ENCODE measurements at regions not wholly inside any gene's neighbourhood (a gene's known extent, or its start where the extent isn't known, plus 50 kb on each side); places are given as distances from the start of the nearest gene placed in this dataset.
"Not testable (repeated sequence)": the region's sequence is repeated elsewhere in the genome, so short reads cannot be mapped to it uniquely, and the experiment has no call there.

DNA sequence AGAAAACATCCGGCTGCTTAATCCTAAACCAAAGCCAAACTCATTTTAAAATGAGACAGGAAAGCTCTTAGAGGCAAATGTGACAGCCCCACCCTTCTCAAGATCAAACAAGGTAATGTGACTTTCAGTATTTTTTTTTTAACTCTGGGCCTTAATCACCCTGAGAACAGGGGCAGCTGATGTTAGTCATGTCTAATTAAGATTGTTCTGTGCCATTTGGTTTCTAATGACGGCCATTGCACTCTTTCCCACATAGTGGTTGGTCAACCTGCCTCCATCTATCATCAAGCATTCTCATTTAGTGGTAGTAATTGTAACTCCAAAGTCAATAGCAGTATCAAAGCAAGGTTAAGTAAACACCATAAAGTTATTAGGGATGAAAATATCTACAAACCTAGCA, 191.6 kb upstream of the EXOC2 start:
- DNase-seq = no peak

DNA sequence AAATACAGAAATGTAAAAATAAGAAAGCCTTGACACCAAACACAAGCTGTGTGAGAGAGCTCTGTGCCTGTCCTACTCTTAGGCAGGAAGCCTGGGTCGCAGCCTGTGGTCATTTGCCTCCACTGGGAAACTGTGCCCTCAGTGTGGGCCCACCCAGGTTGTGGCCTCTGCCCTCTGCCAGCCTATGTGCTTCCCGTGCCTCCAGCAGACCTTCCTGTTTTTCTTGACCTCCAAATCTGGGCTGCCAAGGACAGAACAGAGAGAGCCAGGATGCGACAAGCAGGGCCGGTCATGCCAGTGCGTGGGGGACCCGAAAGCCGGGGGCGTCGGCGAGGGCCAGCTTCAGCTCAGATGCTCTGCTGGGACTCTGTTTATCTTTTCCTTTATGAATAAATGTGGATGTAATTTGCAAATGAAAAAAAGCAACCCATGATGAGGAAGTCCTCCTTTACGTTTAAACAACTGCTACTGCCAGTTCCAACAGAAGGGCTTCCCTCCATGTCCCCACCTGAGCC, 189.2 kb upstream of the EXOC2 start:
- no peak for DNase-seq

DNA sequence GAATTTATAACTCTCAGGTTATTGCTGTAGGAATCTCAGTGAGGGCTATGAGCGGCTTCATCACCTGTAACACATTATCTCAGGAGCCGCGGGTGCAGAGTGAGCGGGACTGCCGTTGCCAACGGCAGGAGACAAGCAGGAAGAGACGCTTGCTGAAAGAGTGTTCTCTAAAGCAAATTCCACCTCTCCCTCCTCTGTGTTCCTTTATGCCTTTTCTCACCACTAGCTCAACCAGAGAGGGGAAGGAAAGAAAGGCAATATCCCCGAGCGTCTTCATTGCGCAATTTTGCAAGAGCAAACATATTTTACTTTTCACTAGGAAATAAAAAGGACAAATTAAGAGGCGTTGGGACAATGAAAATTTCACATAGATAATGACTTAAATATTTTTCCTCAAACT, 185.2 kb upstream of the EXOC2 start:
- DNase-seq = no peak

DNA sequence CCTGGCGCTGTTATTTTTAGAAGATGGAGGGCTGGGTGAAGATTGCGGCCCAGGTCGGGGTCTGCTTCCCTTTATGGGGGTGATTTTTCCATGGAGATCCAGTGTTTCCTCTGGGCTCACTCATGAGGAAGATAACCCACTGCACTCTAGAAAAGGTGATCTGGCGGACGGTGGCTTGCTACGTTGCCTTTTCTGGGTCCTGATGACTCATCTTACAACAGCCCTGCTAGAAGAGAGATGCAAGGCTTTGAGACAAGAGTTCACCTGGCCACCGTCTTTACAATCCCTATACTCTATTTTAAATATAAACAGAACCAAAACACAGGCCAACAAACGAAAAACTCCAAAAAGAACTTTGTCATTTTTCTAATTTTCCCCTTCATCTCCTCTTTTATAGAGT, 182.1 kb upstream of the EXOC2 start:
- no peak for DNase-seq

DNA sequence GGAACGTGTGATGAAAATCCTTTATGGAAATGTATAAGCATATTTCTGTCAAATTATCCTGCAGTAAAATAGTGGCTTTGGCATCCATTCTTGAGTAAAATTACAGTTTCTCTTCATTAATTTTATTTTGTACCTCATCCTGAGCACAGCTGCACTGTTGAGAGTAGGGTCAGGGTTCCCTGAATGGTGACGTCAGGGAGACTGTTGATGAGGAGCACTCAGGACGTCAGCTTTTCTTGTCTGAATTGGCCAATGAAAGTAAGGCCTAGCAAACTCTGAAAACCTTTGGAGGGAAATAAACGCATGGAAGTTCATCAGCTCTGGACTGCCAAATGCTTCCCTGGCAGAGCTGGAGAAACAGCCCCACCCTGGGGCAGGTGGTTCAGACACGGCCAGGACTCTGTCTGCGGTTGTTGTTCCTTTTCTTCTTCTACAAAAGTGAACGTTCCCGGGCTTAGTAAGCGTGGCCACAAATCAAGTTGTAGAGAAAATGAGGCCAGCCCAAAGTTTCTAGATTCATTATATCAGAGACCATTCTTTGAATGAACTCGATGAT, 179.7 kb upstream of the EXOC2 start:
- no peak for DNase-seq

DNA sequence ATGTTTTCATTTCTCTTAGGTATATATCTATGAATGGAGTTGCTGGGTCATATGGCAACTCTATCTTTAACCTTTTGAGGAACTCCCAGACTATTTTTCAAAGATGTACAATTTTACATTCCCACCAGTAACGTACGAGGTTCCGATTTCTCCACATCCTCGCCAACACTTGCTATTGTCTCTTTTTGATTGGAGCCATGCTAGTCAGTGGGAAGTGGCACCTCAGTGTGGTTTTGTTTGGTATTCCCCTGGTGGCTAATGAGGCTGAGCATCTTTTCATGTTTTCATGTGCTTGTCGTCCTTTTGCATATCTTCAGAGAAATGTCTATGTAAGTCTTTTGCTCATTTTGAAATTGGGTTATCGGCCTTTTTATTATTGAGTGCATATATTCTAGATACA, 178.6 kb upstream of the EXOC2 start:
- no peak for DNase-seq

DNA sequence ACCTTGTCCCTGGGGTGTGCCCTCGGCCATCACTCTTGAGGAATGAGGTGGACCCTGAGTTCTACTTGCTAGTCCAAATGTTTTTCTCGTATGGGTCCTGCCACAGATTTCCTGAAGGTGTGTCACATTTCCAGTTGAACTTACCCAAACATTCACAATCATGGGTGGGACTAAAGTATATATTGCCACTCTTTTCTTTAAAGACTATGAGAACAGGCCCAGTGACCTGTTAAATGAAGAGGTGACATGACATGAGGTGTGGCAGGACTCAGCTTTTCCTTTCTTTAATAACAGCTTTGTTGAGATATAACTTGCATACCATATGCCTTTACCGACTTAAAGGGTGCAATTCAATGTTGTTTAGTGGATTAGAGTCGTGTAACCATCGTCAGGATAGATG, 177.2 kb upstream of the EXOC2 start:
- DNase-seq = no peak

DNA sequence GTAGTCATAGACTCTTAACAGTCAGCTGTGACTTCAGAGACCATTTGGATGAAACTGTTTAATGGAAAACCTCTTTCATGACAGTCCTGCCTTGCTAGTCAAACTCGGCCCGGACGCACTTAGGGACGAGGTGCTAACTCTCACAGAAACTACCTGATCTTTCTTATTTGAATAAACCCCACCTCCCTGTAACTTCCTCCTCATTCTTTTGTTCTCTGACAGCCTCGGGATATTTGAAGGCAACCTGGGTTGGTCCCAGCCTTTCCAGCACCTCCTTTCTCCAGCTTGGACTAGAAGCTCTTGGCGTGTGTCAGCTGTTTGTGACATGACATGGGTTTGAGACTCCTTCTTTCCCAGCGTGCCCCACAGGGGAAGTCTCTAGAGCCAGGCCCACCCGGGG, 175.3 kb upstream of the EXOC2 start:
- no peak for DNase-seq

DNA sequence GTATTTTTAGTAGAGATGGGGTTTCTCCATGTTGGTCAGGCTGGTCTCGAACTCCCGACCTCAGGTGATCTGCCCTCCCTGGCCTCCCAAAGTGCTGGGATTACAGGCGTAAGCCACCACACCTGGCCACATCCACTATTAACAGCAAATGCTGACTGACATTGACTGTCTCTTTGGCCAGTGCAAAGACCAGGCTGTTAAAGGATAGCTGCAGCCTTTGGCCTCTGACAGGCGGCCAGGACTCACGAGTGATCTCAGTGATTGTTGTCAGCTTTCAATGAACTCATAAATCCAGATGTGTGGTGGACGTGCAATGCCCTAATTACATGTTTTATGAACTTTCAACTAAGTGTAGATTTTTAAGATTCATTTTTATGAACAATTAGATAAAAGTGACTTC, 174.4 kb upstream of the EXOC2 start:
- no peak for DNase-seq

DNA sequence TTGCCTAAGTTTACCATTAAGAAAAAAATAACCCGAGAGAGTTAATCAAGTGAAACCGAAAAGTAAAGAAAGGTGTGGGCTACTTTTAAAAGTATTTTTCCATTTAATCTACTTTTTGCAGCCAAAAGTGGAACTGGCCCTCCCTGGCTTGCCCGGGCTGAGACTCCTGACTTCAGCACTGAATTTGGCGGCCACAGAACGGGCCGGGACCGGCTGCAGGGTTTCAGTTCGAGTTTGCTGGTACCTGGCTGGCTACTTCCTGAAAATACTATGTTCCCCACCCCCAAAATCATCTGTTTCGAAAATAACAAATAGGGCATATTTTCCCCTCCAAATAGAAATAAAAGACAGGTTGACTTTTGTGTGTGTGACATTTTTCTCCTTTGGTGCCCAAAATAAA, 173.4 kb upstream of the EXOC2 start:
- DNase-seq = no peak

DNA sequence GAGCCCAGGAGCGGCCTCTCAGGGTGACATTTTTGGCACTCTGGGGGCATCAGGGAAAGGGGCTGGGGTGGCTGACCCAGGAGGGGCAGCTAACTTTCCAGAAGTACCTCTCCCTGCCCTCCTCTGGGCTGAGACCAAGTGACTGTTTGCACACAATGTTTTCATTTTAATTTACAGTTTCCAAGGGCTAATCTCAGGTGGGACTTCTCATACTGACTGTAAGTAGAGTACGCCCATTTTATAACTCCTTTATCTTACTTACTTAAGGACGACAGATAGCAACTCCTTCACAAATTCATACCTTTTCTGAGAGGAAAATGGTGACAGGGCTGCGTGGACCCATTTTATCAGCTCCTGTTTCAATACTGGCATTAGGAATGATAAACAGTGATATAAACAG, 172.9 kb upstream of the EXOC2 start:
- no peak for DNase-seq

DNA sequence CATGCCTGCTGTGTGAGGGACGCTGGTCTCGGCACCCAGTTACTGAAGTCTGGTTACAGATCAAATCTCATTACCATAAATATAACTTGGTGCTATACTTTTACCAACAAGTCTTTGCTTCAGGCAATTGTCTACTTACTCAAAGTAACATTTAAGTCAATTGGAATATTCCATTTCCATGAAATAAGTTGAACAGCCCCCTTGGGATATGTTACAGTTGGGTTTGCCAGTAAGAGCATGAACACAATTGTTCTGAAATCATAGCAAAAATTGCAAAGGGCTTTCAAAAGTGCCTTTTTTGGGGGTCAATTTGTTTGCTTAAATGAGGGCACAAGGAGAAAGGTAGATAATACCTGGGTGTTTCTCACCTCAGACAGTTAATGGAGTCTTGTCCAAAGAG, 170.9 kb upstream of the EXOC2 start:
- DNase-seq = no peak

DNA sequence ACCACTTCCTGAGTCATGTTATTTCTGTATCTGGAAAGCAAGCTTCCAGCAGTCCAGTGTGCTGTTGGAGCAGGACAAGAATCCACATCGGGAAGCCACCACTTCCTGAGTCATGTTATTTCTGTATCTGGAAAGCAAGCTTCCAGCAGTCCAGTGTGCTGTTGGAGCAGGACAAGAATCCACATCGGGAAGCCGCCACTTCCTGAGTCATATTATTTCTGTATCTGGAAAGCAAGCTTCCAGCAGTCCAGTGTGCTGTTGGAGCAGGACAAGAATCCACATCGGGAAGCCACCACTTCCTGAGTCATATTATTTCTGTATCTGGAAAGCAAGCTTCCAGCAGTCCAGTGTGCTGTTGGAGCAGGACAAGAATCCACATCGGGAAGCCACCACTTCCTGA, 170.2 kb upstream of the EXOC2 start:
- not testable (repeated sequence) for DNase-seq

DNA sequence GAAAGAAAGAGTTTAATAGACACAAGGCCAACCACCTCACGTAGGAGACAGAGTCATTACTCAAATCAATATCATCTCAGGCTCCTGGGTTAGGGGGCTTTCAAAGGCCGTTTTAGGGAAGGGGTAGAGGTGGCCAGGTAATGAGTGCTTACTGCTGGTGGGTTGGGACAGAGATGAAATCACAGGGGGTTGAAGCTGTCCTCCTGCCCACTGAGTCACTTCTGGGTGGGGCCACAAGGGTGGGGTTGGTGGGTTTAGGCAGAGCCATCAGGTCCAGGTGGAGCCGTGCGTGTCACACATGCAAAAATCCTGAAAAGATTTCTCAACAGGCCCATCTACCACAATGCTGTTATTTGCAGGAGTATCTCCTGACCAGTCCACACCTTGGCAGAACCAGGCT, 167.0 kb upstream of the EXOC2 start:
- DNase-seq = no peak

DNA sequence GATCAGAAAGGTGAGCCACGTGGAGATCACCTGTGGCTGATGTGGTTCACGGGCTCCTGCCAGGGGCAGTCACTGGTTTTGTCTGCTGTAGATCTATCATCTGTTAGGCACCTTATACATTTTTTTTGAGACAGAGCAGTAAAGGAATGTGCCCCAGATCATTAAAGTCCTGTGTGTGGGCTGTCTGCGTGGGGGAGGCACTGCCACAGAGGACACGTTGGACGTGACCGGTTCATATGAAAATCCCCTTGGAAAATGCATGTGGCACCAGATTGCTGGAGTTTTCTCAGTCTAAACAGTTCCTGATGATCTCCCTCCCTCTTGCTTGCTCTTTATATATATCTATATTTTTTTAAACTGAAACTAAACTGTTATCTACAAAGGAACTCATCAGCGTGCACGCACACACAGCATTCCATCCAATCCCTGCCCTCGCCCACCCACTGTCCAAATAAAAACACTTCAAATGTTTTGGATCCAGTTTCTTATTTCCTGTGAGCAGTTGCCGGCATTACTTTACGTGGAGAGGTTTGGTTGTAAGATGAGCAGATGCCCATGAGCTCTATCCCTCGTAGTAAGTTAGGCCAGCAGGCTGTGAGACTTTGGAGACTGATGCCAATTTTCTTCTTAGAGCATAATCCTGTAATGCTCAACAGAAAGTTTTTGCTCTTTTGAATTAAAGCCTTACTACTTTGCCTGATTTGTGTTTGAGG, 161.6 kb upstream of the EXOC2 start:
- no peak for DNase-seq

DNA sequence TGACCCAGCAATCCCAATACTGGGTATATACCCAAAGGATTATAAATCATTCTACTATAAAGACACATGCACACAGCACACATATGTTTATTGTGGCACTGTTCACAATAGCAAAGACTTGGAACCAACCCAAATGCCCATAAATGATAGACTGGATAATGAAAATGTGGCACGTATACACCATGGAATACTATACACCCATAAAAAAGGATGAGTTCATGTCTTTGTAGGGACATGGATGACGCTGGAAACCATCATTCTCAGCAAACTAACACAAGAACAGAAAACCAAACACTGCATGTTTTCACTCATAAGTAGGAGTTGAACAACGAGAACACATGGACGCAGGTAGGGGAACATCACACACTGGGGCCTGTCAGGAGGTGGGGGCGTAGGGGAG, 159.3 kb upstream of the EXOC2 start:
- DNase-seq = not testable (repeated sequence)

DNA sequence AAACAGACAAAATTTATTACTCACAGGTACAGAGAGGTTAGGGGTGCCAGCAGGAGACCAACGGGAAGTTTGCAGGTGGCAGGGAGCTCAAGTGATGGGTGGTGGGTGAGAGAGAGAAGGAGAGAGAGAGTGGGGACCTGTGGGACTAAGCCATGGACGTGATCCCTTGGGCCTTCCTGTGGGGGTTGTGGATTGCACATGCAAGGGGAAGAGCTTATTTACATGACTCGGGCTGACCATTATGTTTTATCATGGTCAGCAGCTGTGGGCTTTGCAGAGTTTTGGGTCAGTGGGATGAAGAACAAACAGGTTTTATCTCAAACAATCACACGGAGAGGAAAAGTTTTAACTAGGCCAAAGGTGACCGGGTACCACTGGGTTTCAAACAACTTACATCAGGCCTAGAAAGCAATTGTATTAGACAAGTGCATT, 156.2 kb upstream of the EXOC2 start:
- no peak for DNase-seq

DNA sequence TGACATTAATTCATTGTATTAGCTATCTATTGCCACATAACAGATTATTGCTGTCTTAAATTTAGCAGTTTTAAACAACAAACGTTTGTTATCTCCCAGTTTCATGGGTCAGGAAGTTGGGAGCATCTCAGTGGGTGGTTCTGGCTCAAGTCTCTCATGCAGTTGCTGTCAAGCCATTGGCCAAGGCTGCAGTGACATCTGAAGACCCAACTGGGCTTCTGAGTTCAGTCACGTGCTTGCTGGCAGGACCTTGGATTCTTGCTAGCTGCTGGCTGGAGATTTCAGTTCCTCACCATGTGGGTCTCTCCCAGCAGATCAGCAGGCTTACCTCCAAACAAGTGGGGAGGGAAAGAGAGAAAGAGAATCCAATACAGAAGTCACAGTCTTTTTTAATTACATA, 152.6 kb upstream of the EXOC2 start:
- no peak for DNase-seq

DNA sequence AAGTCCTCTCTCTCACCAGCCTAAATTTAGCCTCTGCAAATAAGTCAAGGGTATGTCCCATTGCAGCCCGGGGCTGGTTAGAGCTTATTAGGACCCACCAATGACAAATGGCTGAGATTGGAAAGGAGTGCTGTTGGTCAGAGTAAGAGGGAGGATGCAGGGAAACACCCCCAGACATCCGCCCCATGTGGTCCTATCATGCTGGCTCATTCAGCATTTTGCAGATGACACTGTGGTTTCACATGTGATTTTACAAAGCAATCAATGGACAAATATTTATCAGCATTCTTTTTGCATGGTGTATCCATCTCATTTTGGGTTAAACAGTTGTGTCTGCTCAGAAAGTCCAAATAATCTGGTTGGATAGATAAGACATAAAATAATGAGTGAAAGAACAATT, 152.2 kb upstream of the EXOC2 start:
- DNase-seq = no peak

DNA sequence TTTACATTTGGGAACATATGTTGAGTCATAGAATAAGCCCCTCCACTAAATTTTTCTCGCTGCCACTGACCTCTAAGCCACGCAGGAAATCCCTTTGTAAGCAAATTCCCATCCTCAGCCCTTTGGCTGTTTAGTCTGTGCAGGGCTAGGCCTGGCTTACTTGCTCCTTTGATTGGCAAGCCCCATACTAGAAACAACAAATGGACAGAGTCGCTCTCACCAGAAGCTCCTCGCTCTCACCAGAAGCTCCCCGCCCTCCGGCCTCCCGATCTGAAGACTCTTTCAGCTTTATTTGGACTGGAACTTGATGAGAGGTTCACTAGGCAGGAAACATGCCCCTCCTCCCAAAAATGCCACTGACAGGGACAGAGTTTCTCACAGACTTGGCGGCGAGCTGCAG, 149.2 kb upstream of the EXOC2 start:
- DNase-seq = no peak

DNA sequence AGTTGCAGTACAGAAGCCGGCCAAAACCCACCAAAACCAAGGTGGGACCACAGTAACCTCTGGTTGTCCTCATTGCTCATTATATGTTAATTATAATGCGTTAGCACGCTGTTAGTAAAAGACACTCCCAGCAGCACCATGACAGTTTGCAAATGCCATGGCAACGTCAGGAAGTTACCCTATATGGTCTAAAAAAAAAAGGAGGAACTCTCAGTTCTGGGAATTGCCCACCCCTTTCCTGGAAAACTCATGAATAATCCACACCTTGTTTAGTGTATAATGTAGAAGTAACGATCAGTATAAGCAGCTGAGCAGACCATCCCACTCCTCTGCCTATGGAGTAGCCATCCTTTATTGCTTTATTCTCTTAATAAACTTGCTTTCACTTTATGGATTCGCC, 148.6 kb upstream of the EXOC2 start:
- DNase-seq = no peak

DNA sequence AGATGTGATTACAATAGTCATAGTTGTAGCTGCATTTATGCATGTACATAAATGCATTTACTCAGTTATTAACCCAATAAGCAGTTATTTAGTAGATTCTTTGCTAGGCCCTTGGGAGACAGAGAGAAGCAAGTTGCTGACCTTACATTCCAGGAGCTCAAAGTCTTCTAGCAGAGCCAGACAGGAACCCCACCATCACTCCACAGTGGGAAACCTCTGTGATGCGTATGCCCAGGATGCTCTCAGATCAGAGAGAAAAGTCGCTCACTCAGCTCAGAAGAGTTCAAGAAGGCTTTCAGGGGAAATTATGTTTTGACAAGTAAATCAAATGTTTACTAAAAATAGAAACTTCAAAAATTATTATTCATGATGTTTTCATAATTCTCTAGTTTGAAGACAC, 146.3 kb upstream of the EXOC2 start:
- no peak for DNase-seq

DNA sequence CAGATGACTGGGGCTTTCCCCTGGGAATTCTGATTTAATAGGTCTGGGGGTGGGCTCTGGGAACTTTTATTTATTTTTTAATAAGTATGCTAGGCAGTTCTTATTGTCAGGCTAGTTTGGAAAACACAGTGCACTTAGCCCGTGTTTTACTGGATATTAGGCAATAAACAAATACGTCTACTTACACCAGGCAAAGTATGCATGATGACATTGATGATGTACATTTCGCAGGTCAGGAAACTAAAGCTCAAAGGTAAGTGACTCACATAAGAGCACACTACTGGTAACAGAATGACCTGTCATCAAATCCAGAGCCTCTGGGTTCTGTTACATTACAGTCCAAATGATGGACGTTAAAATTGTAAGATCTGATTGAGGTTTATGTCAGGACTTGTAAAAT, 144.4 kb upstream of the EXOC2 start:
- no peak for DNase-seq

DNA sequence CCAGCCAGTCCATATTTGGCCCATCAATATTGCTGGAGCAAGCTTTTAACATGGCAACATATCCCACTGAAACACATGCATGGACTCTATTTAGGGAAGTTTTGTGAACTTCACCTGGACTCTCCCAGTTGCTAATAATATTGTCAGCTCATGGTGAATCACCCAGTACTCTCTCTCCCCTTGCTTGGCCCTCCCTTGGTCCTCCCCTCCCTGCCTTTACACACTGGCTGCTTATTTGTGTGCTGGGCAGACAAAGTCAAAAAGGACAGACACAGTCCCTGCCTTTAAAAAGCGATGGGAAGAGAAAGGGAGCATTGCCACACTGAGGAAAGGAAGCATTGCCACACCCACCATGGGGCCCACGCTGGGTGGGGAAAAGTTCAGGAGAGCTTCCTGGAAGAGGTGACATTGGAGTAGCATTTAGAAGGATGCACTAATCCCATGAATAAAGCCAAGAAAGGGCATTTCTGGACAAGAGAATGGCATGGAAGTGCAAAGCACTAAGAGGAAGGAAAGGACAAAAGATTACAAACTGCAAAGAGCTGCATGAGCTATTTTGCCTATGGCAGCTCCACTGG, 143.4 kb upstream of the EXOC2 start:
- DNase-seq = no peak

Data from NCI-H82 (cell line).